Nephron progenitor cell (in vitro differentiated cells): ENCODE measurements at regions not wholly inside any gene's neighbourhood (a gene's known extent, or its start where the extent isn't known, plus 50 kb on each side); places are given as distances from the start of the nearest gene placed in this dataset.

Experiments used
- DNase-seq: peaks from one replicate; pipeline ENCODE4 v3.0.0; 2021
- H3K27ac Mint-ChIP-seq: 2 replicates; pipeline ENCODE4 v1.8.0; 2021; ENCODE audit warnings: mild to moderate bottlenecking, moderate library complexity, mixed read lengths
- H3K27me3 Mint-ChIP-seq: 2 replicates; pipeline ENCODE4 v1.8.0; 2021; ENCODE audit warnings: mild to moderate bottlenecking, low read depth, mixed read lengths; ENCODE audit not compliant: poor library complexity
- H3K36me3 Mint-ChIP-seq: 2 replicates; pipeline ENCODE4 v1.8.0; 2021; ENCODE audit warnings: low read depth, mixed read lengths
- H3K4me1 Mint-ChIP-seq: 2 replicates; pipeline ENCODE4 v1.8.0; 2021; ENCODE audit warnings: mixed read lengths
- H3K4me3 Mint-ChIP-seq: 2 replicates; pipeline ENCODE4 v1.8.0; 2021; ENCODE audit warnings: mild to moderate bottlenecking, moderate library complexity, mixed read lengths
- H3K9me3 Mint-ChIP-seq: 2 replicates; pipeline ENCODE4 v1.8.0; 2021; ENCODE audit warnings: mild to moderate bottlenecking, moderate library complexity, mixed read lengths
- TF ChIP-seq, protein P1 (sequence below): fragments of 200-600 bp; sonication (generic); IDR thresholded peaks from 2 replicates; pipeline ENCODE4 v1.5.0; 2021; ENCODE audit warnings: antibody characterized with exemption

DNA sequence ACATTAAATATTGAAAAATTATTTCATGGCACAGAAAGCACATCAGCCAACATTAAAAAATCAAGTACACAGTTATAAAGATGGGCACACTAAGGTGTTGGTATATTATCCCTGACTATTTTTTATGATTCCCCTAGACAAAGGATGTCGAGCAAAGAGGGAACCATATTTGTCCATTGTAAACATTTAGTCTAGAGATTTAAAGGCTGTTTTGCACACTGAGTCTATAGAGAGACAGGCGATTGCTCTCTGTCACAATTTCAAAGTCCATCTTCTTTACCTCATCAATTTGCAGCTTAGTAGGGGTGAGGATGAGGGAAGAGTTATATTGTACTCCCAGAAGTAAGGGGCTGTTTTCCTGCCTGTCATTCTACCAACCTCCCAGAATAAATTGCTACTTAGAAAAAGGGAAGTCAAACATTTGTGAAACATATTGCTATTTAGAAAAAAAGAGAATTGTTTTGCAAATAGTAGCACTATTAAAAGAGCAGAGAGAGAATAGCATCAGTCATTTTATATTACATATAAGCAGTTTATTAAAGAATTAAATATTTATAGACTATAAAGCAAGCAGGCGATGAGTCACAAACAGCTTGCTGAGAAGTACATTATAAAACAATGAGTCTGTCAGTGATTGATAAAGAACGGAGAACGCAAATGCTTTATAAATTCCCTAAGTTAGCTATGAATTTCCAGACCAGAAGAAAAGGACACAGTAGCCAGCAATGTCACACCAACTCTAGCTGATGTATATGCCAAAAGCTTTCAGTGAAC is 270.6 kb upstream of the PMFBP1 start:
- Mint-ChIP-seq H3K4me1 (no peaks in the 10 kb centered on the region), H3K36me3 (peaks cover 36% of the 10 kb centered on the region), H3K4me3 (no peak overlapping the region), H3K27me3 (no peaks in the 10 kb centered on the region), H3K27ac (no peak overlapping the region), H3K9me3 (peaks cover 47% of the 10 kb centered on the region)
- TF ChIP-seq, protein P1, sequence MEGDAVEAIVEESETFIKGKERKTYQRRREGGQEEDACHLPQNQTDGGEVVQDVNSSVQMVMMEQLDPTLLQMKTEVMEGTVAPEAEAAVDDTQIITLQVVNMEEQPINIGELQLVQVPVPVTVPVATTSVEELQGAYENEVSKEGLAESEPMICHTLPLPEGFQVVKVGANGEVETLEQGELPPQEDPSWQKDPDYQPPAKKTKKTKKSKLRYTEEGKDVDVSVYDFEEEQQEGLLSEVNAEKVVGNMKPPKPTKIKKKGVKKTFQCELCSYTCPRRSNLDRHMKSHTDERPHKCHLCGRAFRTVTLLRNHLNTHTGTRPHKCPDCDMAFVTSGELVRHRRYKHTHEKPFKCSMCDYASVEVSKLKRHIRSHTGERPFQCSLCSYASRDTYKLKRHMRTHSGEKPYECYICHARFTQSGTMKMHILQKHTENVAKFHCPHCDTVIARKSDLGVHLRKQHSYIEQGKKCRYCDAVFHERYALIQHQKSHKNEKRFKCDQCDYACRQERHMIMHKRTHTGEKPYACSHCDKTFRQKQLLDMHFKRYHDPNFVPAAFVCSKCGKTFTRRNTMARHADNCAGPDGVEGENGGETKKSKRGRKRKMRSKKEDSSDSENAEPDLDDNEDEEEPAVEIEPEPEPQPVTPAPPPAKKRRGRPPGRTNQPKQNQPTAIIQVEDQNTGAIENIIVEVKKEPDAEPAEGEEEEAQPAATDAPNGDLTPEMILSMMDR = no peak
- DNase-seq = no peak

- DNase-seq = no peak
- peaks cover 67% of the 10 kb centered on the region for H3K36me3 Mint-ChIP-seq
- no peak overlapping the region for H3K4me3 Mint-ChIP-seq
- H3K4me1 Mint-ChIP-seq = no peaks in the 10 kb centered on the region
- H3K27me3 Mint-ChIP-seq = no peaks in the 10 kb centered on the region
- H3K27ac Mint-ChIP-seq = no peak overlapping the region
- H3K9me3 Mint-ChIP-seq = peaks cover 68% of the 10 kb centered on the region
- TF ChIP-seq, protein P1 = no peak
These were observed 265.9 kb upstream of the PMFBP1 start for GRCh38 chr16:72437891-72438290.

GRCh38 chr16:72434159-72434558 is 262.2 kb upstream of the PMFBP1 start:
- no peak for DNase-seq
- TF ChIP-seq, protein P1 = no peak
- H3K4me3 Mint-ChIP-seq = no peak overlapping the region
- no peak overlapping the region for H3K27ac Mint-ChIP-seq
- no peaks in the 10 kb centered on the region for H3K4me1 Mint-ChIP-seq
- peaks cover 41% of the 10 kb centered on the region for H3K36me3 Mint-ChIP-seq
- H3K27me3 Mint-ChIP-seq = no peaks in the 10 kb centered on the region
- peaks cover 52% of the 10 kb centered on the region for H3K9me3 Mint-ChIP-seq

DNA sequence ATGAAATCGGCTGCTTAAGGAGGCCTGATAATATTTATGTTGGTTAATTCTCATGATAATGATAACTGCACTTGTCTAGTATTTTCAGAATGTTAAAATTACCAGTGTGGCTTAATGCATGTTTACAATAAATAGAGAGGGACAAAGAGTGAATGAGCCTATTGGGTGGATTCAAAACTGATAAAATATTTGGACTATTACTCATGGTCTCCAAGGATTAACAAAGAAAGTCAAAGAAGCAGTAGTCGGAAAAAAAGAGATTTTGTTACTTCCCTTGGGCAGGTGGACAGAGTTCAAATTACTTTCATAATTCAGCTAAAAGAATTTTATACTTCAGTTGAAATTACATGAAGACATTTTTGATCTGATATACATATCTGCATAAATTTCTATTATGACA is 258.2 kb upstream of the PMFBP1 start:
- TF ChIP-seq, protein P1 = no peak
- no peak overlapping the region for H3K4me3 Mint-ChIP-seq
- no peak for DNase-seq
- H3K4me1 Mint-ChIP-seq = no peaks in the 10 kb centered on the region
- peaks cover 20% of the 10 kb centered on the region for H3K36me3 Mint-ChIP-seq
- H3K27me3 Mint-ChIP-seq = no peaks in the 10 kb centered on the region
- no peak overlapping the region for H3K27ac Mint-ChIP-seq
- peaks cover 30% of the 10 kb centered on the region for H3K9me3 Mint-ChIP-seq

- no peak for DNase-seq
- peaks cover 16% of the 10 kb centered on the region for H3K36me3 Mint-ChIP-seq
- H3K27me3 Mint-ChIP-seq = no peaks in the 10 kb centered on the region
- H3K27ac Mint-ChIP-seq = no peak overlapping the region
- peaks cover 30% of the 10 kb centered on the region for H3K9me3 Mint-ChIP-seq
- H3K4me3 Mint-ChIP-seq = no peak overlapping the region
- TF ChIP-seq, protein P1 = no peak
- H3K4me1 Mint-ChIP-seq = no peaks in the 10 kb centered on the region
These were observed 257.7 kb upstream of the PMFBP1 start for GRCh38 chr16:72429671-72430081.
